ENCODE measurements at regions not wholly inside any gene's neighbourhood (a gene's known extent, or its start where the extent isn't known, plus 50 kb on each side); places are given as distances from the start of the nearest gene placed in this dataset.

- no peak for TF ChIP-seq EZH2phosphoT487 (IDR thresholded peaks at IDR 0.05; ENCODE audit: borderline replicate concordance)
- TF ChIP-seq CTCF (conservative IDR thresholded peaks at IDR 0.05; ENCODE audit: low read length): no peak
Observed at GRCh38 chr6:23441808-23442461, 684.1 kb upstream of the NRSN1 start.

Data from Loucy (cell line).